ENCODE measurements at regions not wholly inside any gene's neighbourhood (a gene's known extent, or its start where the extent isn't known, plus 50 kb on each side); places are given as distances from the start of the nearest gene placed in this dataset.

DNA sequence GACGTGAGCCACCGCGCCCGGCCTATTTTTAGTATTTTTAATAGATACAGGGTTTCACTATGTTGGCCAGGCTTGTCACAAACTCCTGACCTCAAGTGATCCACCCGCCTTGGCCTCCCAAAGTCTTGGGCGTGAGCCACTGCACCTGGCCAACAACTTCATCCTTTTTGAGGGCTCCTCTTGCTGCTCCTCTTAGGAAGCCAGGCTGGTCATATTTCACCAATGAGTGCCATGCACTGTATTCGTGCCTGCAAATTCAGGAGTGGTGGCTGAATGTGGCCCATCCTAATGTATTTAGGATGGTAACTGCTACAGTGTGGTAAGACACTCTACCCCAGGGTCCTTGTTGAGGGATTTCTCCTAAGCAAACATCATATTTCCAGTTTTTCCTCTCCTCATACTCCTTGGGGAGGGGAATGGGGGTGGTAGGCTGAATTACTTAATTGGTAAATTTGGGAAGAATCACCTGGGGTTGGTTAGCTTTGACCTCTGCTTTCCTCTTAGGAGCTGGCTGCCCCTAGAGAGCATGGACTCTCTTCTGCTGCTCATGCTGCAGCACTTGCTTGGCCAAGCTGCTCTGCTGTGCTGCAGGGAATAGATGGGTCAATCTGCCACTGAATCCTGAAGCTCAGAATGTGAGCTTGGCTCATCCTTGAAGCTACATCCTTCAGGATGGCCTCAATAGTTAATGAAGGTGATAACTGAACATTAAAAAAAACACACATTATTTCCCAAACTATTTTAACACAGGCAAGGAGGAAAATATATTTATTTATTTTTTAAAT lies 167.4 kb downstream of the HS3ST1 start:
- CTCF ChIA-PET = interaction anchor here (1.0 kb wide), 1 partner anchor 140 kb away, joined by 3 read pairs; no protein-coding TSS in a partner anchor
- H3K27me3 Mint-ChIP-seq (ENCODE audit: low read depth) = peaks cover 10% of the 10 kb centered on the region
- H3K9me3 Mint-ChIP-seq = no peaks in the 10 kb centered on the region
- no peak for DNase-seq
- H3K4me1 Mint-ChIP-seq (ENCODE audit: low read depth) = no peaks in the 10 kb centered on the region
- no peak overlapping the region for H3K4me3 Mint-ChIP-seq
- no peak overlapping the region for H3K27ac Mint-ChIP-seq
- H3K36me3 Mint-ChIP-seq (ENCODE audit: low read depth) = no peaks in the 10 kb centered on the region
- intact Hi-C loops (cut with micrococcal nuclease) = no loop called here

DNA sequence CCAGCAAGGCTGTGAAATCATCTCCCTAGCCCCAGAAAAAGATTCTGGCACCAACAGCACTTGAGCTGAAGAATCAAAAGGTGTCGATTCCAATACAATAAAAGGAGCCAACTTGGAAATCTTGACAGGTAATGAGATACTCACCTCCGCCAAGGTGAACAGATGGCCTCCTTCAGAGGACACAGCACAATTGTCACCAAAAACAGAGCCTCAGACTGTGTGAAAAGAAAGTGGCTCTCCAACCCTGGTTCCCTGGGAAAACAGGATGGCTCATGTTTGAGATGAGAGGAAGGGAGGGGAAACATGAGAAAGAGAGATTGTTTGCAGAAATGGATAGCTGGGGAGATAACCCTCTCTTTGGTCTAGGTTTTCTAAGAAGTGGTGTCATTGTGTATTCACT lies 168.9 kb downstream of the HS3ST1 start:
- Mint-ChIP-seq H3K4me3 (no peak overlapping the region), H3K4me1 (ENCODE audit: low read depth) (no peaks in the 10 kb centered on the region), H3K27me3 (ENCODE audit: low read depth) (peaks cover 4% of the 10 kb centered on the region), H3K36me3 (ENCODE audit: low read depth) (no peaks in the 10 kb centered on the region), H3K27ac (no peak overlapping the region), H3K9me3 (no peaks in the 10 kb centered on the region)
- intact Hi-C loops (cut with micrococcal nuclease) = no loop called here
- CTCF ChIA-PET = no interaction called here
- no peak for DNase-seq

- H3K27me3 Mint-ChIP-seq (ENCODE audit: low read depth) = no peaks in the 10 kb centered on the region
- DNase-seq = no peak
- H3K4me3 Mint-ChIP-seq = no peak overlapping the region
- H3K9me3 Mint-ChIP-seq = no peaks in the 10 kb centered on the region
- CTCF ChIA-PET = no interaction called here
- intact Hi-C loops (cut with micrococcal nuclease) = no loop called here
- no peaks in the 10 kb centered on the region for H3K36me3 Mint-ChIP-seq (ENCODE audit: low read depth)
- no peak overlapping the region for H3K27ac Mint-ChIP-seq
- no peaks in the 10 kb centered on the region for H3K4me1 Mint-ChIP-seq (ENCODE audit: low read depth)
Measured at GRCh38 chr4:11252149-11252548, 176.5 kb downstream of the HS3ST1 start.

DNA sequence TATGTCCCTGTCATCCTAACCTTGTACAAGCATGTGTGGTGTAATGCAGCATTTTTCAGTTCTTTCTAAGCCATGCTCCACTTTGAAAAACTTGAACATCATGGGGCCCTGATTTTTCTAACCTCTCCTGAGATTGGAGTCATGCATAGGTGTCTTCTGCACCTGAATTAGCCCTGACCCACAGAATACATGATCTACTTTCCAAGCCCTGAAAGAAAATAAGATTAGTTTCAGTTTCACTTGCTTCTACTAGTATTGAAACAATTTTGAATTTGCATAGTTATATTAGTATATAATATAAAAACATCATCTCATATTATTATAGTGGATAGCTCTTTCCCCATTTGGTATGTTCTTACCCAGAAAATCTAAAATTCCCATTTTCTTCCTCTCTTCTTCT lies 178.2 kb downstream of the HS3ST1 start:
- DNase-seq = no peak
- H3K27me3 Mint-ChIP-seq (ENCODE audit: low read depth) = no peaks in the 10 kb centered on the region
- no peaks in the 10 kb centered on the region for H3K9me3 Mint-ChIP-seq
- no peak overlapping the region for H3K4me3 Mint-ChIP-seq
- no peak overlapping the region for H3K27ac Mint-ChIP-seq
- CTCF ChIA-PET = no interaction called here
- intact Hi-C loops (cut with micrococcal nuclease) = no loop called here
- H3K4me1 Mint-ChIP-seq (ENCODE audit: low read depth) = no peaks in the 10 kb centered on the region
- no peaks in the 10 kb centered on the region for H3K36me3 Mint-ChIP-seq (ENCODE audit: low read depth)

GRCh38 chr4:11232015-11232414 lies 196.7 kb downstream of the HS3ST1 start:
- CTCF ChIA-PET = no interaction called here
- Mint-ChIP-seq H3K4me1 (ENCODE audit: low read depth) (no peaks in the 10 kb centered on the region), H3K27me3 (ENCODE audit: low read depth) (no peaks in the 10 kb centered on the region)

DNA sequence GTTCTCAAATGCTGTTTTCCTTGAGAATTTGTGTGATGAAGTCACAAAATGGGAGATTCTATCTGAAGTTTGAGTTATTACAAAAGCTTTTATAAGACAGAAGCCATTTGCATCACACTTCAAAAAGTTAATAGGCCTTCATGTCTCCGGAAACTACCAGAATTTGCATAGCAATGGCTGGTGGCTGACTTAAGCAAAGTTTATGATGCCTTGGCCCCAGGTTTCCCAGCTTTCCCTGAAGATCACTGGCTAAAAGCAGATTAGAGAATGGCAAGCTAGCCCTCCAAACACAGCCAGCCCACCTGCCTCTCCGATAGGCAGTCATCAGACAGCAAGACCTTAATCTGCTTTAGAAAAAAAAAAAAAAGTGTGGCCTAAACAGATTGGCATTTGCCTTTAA lies 197.8 kb downstream of the HS3ST1 start:
- Mint-ChIP-seq H3K27ac (no peak overlapping the region), H3K36me3 (ENCODE audit: low read depth) (no peaks in the 10 kb centered on the region), H3K4me3 (no peak overlapping the region), H3K4me1 (ENCODE audit: low read depth) (no peaks in the 10 kb centered on the region), H3K27me3 (ENCODE audit: low read depth) (no peaks in the 10 kb centered on the region), H3K9me3 (peaks cover 3% of the 10 kb centered on the region)
- no peak for DNase-seq
- intact Hi-C loops (cut with micrococcal nuclease) = no loop called here
- CTCF ChIA-PET = no interaction called here

More at GRCh38 chr4:11232015-11232414, 196.7 kb downstream of the HS3ST1 start:
- intact Hi-C loops (cut with micrococcal nuclease) = no loop called here
- DNase-seq = no peak
- no peaks in the 10 kb centered on the region for H3K36me3 Mint-ChIP-seq (ENCODE audit: low read depth)
- peaks cover 3% of the 10 kb centered on the region for H3K9me3 Mint-ChIP-seq
- no peak overlapping the region for H3K4me3 Mint-ChIP-seq
- no peak overlapping the region for H3K27ac Mint-ChIP-seq

DNA sequence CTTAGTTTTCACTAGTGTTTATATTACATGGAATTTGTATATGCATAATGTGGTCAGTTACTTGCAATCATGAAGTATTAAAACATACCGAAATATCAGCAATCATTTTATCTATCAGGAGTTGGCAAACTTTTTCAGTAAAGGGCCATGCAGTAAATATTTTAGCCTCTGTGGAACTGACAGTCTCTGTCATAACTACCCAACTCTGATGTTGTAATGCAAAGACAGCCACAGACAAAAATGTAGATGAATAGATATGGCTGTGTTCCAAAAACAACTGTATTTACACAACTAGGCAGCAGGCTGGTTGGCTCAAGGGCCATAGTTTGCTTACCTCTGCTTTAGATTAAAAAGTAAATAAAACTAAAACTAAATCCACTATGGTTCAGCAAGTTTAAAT lies 200.2 kb downstream of the HS3ST1 start:
- intact Hi-C loops (cut with micrococcal nuclease) = no loop called here
- DNase-seq = no peak
- H3K36me3 Mint-ChIP-seq (ENCODE audit: low read depth) = no peaks in the 10 kb centered on the region
- no peak overlapping the region for H3K27ac Mint-ChIP-seq
- no peak overlapping the region for H3K4me3 Mint-ChIP-seq
- no peaks in the 10 kb centered on the region for H3K27me3 Mint-ChIP-seq (ENCODE audit: low read depth)
- H3K9me3 Mint-ChIP-seq = no peaks in the 10 kb centered on the region
- H3K4me1 Mint-ChIP-seq (ENCODE audit: low read depth) = no peaks in the 10 kb centered on the region
- CTCF ChIA-PET = interaction anchor here (0.7 kb wide), 1 partner anchor 630 kb away, joined by 3 read pairs; no protein-coding TSS in a partner anchor

GRCh38 chr4:11223311-11223710 lies 205.4 kb downstream of the HS3ST1 start:
- Mint-ChIP-seq H3K9me3 (no peaks in the 10 kb centered on the region), H3K36me3 (ENCODE audit: low read depth) (no peaks in the 10 kb centered on the region), H3K27ac (no peak overlapping the region), H3K27me3 (ENCODE audit: low read depth) (no peaks in the 10 kb centered on the region), H3K4me1 (ENCODE audit: low read depth) (no peaks in the 10 kb centered on the region), H3K4me3 (no peak overlapping the region)
- CTCF ChIA-PET = interaction anchor here (0.6 kb wide), 1 partner anchor 500 kb away, joined by 3 read pairs; no protein-coding TSS in a partner anchor
- intact Hi-C loops (cut with micrococcal nuclease) = no loop called here
- no peak for DNase-seq

- CTCF ChIA-PET = interaction anchor here (0.7 kb wide), 1 partner anchor 121 kb away, joined by 3 read pairs; no protein-coding TSS in a partner anchor
- no peak for DNase-seq
- H3K27ac Mint-ChIP-seq = no peak overlapping the region
- intact Hi-C loops (cut with micrococcal nuclease) = no loop called here
- no peak overlapping the region for H3K4me3 Mint-ChIP-seq
- no peaks in the 10 kb centered on the region for H3K9me3 Mint-ChIP-seq
- H3K27me3 Mint-ChIP-seq (ENCODE audit: low read depth) = no peaks in the 10 kb centered on the region
- no peaks in the 10 kb centered on the region for H3K4me1 Mint-ChIP-seq (ENCODE audit: low read depth)
- H3K36me3 Mint-ChIP-seq (ENCODE audit: low read depth) = no peaks in the 10 kb centered on the region
Measured at GRCh38 chr4:11218692-11219091, 210.0 kb downstream of the HS3ST1 start.

- CTCF ChIA-PET = no interaction called here
- H3K9me3 Mint-ChIP-seq = no peaks in the 10 kb centered on the region
- no peak overlapping the region for H3K27ac Mint-ChIP-seq
- H3K27me3 Mint-ChIP-seq (ENCODE audit: low read depth) = no peaks in the 10 kb centered on the region
- no peaks in the 10 kb centered on the region for H3K36me3 Mint-ChIP-seq (ENCODE audit: low read depth)
- no peak for DNase-seq
- no peak overlapping the region for H3K4me3 Mint-ChIP-seq
- no peaks in the 10 kb centered on the region for H3K4me1 Mint-ChIP-seq (ENCODE audit: low read depth)
- intact Hi-C loops (cut with micrococcal nuclease) = no loop called here
Measured at GRCh38 chr4:11216520-11216919, 212.2 kb downstream of the HS3ST1 start.

GRCh38 chr4:11214281-11214680 lies 214.4 kb downstream of the HS3ST1 start:
- intact Hi-C loops (cut with micrococcal nuclease) = no loop called here
- Mint-ChIP-seq H3K4me1 (ENCODE audit: low read depth) (no peaks in the 10 kb centered on the region), H3K9me3 (no peaks in the 10 kb centered on the region), H3K36me3 (ENCODE audit: low read depth) (no peaks in the 10 kb centered on the region), H3K27me3 (ENCODE audit: low read depth) (peaks cover 5% of the 10 kb centered on the region), H3K27ac (no peak overlapping the region), H3K4me3 (no peak overlapping the region)
- CTCF ChIA-PET = no interaction called here
- DNase-seq = no peak

DNA sequence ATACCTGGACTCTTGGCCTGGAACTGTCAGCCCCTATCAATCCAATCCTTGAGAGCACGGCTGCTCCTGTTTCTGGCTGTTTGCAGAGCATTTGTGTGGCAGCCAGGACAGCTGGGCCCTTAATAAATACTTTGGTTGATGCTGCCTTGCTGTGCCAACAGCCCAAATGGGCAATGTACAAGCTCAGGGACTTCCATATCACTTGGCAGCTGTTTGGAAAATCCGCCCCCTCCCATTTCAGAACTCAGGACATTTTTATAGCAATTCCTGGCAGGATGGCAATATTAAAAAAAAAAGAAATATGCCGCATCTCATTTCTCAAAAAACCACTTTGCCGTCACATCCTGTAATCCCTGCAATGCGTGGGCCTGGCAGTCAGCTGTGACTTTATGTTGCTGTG lies 218.9 kb downstream of the HS3ST1 start:
- intact Hi-C loops (cut with micrococcal nuclease) = no loop called here
- Mint-ChIP-seq H3K4me3 (no peak overlapping the region), H3K4me1 (ENCODE audit: low read depth) (no peaks in the 10 kb centered on the region), H3K27ac (no peak overlapping the region), H3K36me3 (ENCODE audit: low read depth) (peaks cover 1% of the 10 kb centered on the region), H3K27me3 (ENCODE audit: low read depth) (peaks cover 7% of the 10 kb centered on the region), H3K9me3 (peaks cover 10% of the 10 kb centered on the region)
- no peak for DNase-seq
- CTCF ChIA-PET = no interaction called here

- Mint-ChIP-seq H3K36me3 (ENCODE audit: low read depth) (no peaks in the 10 kb centered on the region), H3K4me1 (ENCODE audit: low read depth) (no peaks in the 10 kb centered on the region), H3K9me3 (no peaks in the 10 kb centered on the region), H3K4me3 (no peak overlapping the region), H3K27me3 (ENCODE audit: low read depth) (no peaks in the 10 kb centered on the region), H3K27ac (no peak overlapping the region)
- intact Hi-C loops (cut with micrococcal nuclease) = no loop called here
- no peak for DNase-seq
- CTCF ChIA-PET = no interaction called here
Measured at GRCh38 chr4:11201256-11201655, 227.4 kb downstream of the HS3ST1 start.
